ENCODE measurements at regions not wholly inside any gene's neighbourhood (a gene's known extent, or its start where the extent isn't known, plus 50 kb on each side); places are given as distances from the start of the nearest gene placed in this dataset.

GRCh38 chrX:4878640-4879039 is 1165.2 kb upstream of the PRKX start:
- TF ChIP-seq PAX5 (IDR thresholded peaks at IDR 0.05; ENCODE audit: insufficient read depth, low read length, severe bottlenecking) (no peak), POLR2A (IDR thresholded peaks at IDR 0.05; ENCODE audit: low read depth, low read length) (no peak), SPI1 (IDR thresholded peaks at IDR 0.05; ENCODE audit: low read depth, low read length) (no peak), TAF1 (IDR thresholded peaks at IDR 0.05; ENCODE audit: low read depth, low read length) (no peak), POU2F2 (IDR thresholded peaks at IDR 0.05; ENCODE audit: low read depth, low read length) (no peak), POLR2AphosphoS5 (IDR thresholded peaks at IDR 0.05; ENCODE audit: low read depth, low read length) (no peak)
- FAIRE-seq: no peak

GRCh38 chrX:4876268-4876667 is 1162.8 kb upstream of the PRKX start:
- no peak for TF ChIP-seq POLR2AphosphoS5 (IDR thresholded peaks at IDR 0.05; ENCODE audit: low read depth, low read length)
- no peak for TF ChIP-seq TAF1 (IDR thresholded peaks at IDR 0.05; ENCODE audit: low read depth, low read length)
- no peak for TF ChIP-seq POLR2A (IDR thresholded peaks at IDR 0.05; ENCODE audit: low read depth, low read length)
- TF ChIP-seq POU2F2 (IDR thresholded peaks at IDR 0.05; ENCODE audit: low read depth, low read length): no peak
- TF ChIP-seq SPI1 (IDR thresholded peaks at IDR 0.05; ENCODE audit: low read depth, low read length): no peak
- TF ChIP-seq PAX5 (IDR thresholded peaks at IDR 0.05; ENCODE audit: insufficient read depth, low read length, severe bottlenecking): no peak
- no peak for FAIRE-seq

More at GRCh38 chrX:4878640-4879039, 1165.2 kb upstream of the PRKX start:
- DNase-seq (ENCODE audit: insufficient read length, low spot score): no peak

GRCh38 chrX:4851534-4851933 is 1138.1 kb upstream of the PRKX start:
- FAIRE-seq: no peak
- DNase-seq (ENCODE audit: insufficient read length, low spot score): no peak
- no peak for TF ChIP-seq SPI1 (IDR thresholded peaks at IDR 0.05; ENCODE audit: low read depth, low read length)
- no peak for TF ChIP-seq PAX5 (IDR thresholded peaks at IDR 0.05; ENCODE audit: insufficient read depth, low read length, severe bottlenecking)
- TF ChIP-seq TAF1 (IDR thresholded peaks at IDR 0.05; ENCODE audit: low read depth, low read length): no peak
- no peak for TF ChIP-seq POLR2A (IDR thresholded peaks at IDR 0.05; ENCODE audit: low read depth, low read length)
- no peak for TF ChIP-seq POU2F2 (IDR thresholded peaks at IDR 0.05; ENCODE audit: low read depth, low read length)
- no peak for TF ChIP-seq POLR2AphosphoS5 (IDR thresholded peaks at IDR 0.05; ENCODE audit: low read depth, low read length)

More at GRCh38 chrX:4876268-4876667, 1162.8 kb upstream of the PRKX start:
- no peak for DNase-seq (ENCODE audit: insufficient read length, low spot score)

- DNase-seq (ENCODE audit: insufficient read length, low spot score) (no peak), FAIRE-seq (no peak)
- TF ChIP-seq TAF1 (IDR thresholded peaks at IDR 0.05; ENCODE audit: low read depth, low read length) (no peak), POLR2A (IDR thresholded peaks at IDR 0.05; ENCODE audit: low read depth, low read length) (no peak), PAX5 (IDR thresholded peaks at IDR 0.05; ENCODE audit: insufficient read depth, low read length, severe bottlenecking) (no peak), POLR2AphosphoS5 (IDR thresholded peaks at IDR 0.05; ENCODE audit: low read depth, low read length) (no peak), SPI1 (IDR thresholded peaks at IDR 0.05; ENCODE audit: low read depth, low read length) (no peak), POU2F2 (IDR thresholded peaks at IDR 0.05; ENCODE audit: low read depth, low read length) (no peak)
Observed at GRCh38 chrX:4850312-4850711, 1136.9 kb upstream of the PRKX start.

- DNase-seq (ENCODE audit: insufficient read length, low spot score) (no peak), FAIRE-seq (no peak)
- TF ChIP-seq POLR2A (IDR thresholded peaks at IDR 0.05; ENCODE audit: low read depth, low read length) (no peak), SPI1 (IDR thresholded peaks at IDR 0.05; ENCODE audit: low read depth, low read length) (no peak)
Observed at GRCh38 chrX:4844376-4844775, 1130.9 kb upstream of the PRKX start.

GRCh38 chrX:4841216-4841745 is 1127.8 kb upstream of the PRKX start:
- TF ChIP-seq TAF1 (IDR thresholded peaks at IDR 0.05; ENCODE audit: low read depth, low read length) (no peak), PAX5 (IDR thresholded peaks at IDR 0.05; ENCODE audit: insufficient read depth, low read length, severe bottlenecking) (no peak), POLR2A (IDR thresholded peaks at IDR 0.05; ENCODE audit: low read depth, low read length) (no peak), POLR2AphosphoS5 (IDR thresholded peaks at IDR 0.05; ENCODE audit: low read depth, low read length) (no peak), SPI1 (IDR thresholded peaks at IDR 0.05; ENCODE audit: low read depth, low read length) (no peak), POU2F2 (IDR thresholded peaks at IDR 0.05; ENCODE audit: low read depth, low read length) (no peak)
- no peak for FAIRE-seq
- DNase-seq (ENCODE audit: insufficient read length, low spot score): no peak

GRCh38 chrX:4831574-4831973 is 1118.1 kb upstream of the PRKX start:
- no peak for DNase-seq (ENCODE audit: insufficient read length, low spot score)
- FAIRE-seq: no peak
- TF ChIP-seq TAF1 (IDR thresholded peaks at IDR 0.05; ENCODE audit: low read depth, low read length) (no peak), POU2F2 (IDR thresholded peaks at IDR 0.05; ENCODE audit: low read depth, low read length) (no peak), POLR2A (IDR thresholded peaks at IDR 0.05; ENCODE audit: low read depth, low read length) (no peak), POLR2AphosphoS5 (IDR thresholded peaks at IDR 0.05; ENCODE audit: low read depth, low read length) (no peak), PAX5 (IDR thresholded peaks at IDR 0.05; ENCODE audit: insufficient read depth, low read length, severe bottlenecking) (no peak), SPI1 (IDR thresholded peaks at IDR 0.05; ENCODE audit: low read depth, low read length) (no peak)

- FAIRE-seq (no peak), DNase-seq (ENCODE audit: insufficient read length, low spot score) (no peak)
- no peak for TF ChIP-seq PAX5 (IDR thresholded peaks at IDR 0.05; ENCODE audit: insufficient read depth, low read length, severe bottlenecking)
- no peak for TF ChIP-seq POLR2AphosphoS5 (IDR thresholded peaks at IDR 0.05; ENCODE audit: low read depth, low read length)
- no peak for TF ChIP-seq POLR2A (IDR thresholded peaks at IDR 0.05; ENCODE audit: low read depth, low read length)
- no peak for TF ChIP-seq SPI1 (IDR thresholded peaks at IDR 0.05; ENCODE audit: low read depth, low read length)
- TF ChIP-seq POU2F2 (IDR thresholded peaks at IDR 0.05; ENCODE audit: low read depth, low read length): no peak
- no peak for TF ChIP-seq TAF1 (IDR thresholded peaks at IDR 0.05; ENCODE audit: low read depth, low read length)
Observed at GRCh38 chrX:4830880-4831557, 1117.6 kb upstream of the PRKX start.

- DNase-seq (ENCODE audit: insufficient read length, low spot score) (no peak), FAIRE-seq (no peak)
- no peak for TF ChIP-seq TAF1 (IDR thresholded peaks at IDR 0.05; ENCODE audit: low read depth, low read length)
- no peak for TF ChIP-seq POU2F2 (IDR thresholded peaks at IDR 0.05; ENCODE audit: low read depth, low read length)
Observed at GRCh38 chrX:4825550-4825949, 1112.1 kb upstream of the PRKX start.

- no peak for FAIRE-seq
- TF ChIP-seq POLR2AphosphoS5 (IDR thresholded peaks at IDR 0.05; ENCODE audit: low read depth, low read length): no peak
- no peak for TF ChIP-seq PAX5 (IDR thresholded peaks at IDR 0.05; ENCODE audit: insufficient read depth, low read length, severe bottlenecking)
- no peak for TF ChIP-seq SPI1 (IDR thresholded peaks at IDR 0.05; ENCODE audit: low read depth, low read length)
- TF ChIP-seq POLR2A (IDR thresholded peaks at IDR 0.05; ENCODE audit: low read depth, low read length): no peak
- no peak for TF ChIP-seq POU2F2 (IDR thresholded peaks at IDR 0.05; ENCODE audit: low read depth, low read length)
- TF ChIP-seq TAF1 (IDR thresholded peaks at IDR 0.05; ENCODE audit: low read depth, low read length): no peak
- DNase-seq (ENCODE audit: insufficient read length, low spot score): no peak
Observed at GRCh38 chrX:4809571-4809970, 1096.1 kb upstream of the PRKX start.

All from GM12891 (cell line).